A549 (cell line): ENCODE measurements at regions not wholly inside any gene's neighbourhood (a gene's known extent, or its start where the extent isn't known, plus 50 kb on each side); places are given as distances from the start of the nearest gene placed in this dataset.

Source experiments
- BHLHE40 ChIP-seq: IDR thresholded peaks from 2 replicates; pipeline ENCODE4 v1.6.1; 2012; ENCODE audit warnings: low read depth, low read length, inconsistent platforms
- CEBPB ChIP-seq, 2 experiments: fragments of >200 bp in 1 of 2; sonication (Bioruptor Twin) in 1 of 2; formaldehyde crosslinking in 1 of 2; IDR thresholded peaks; 2 replicates each; pipeline ENCODE4 v1.6.1; 2012 to 2016
- CTCF ChIP-seq: fragments of >200 bp; sonication (Bioruptor Twin); formaldehyde crosslinking; IDR thresholded peaks from 3 replicates; pipeline ENCODE4 v1.5.1; 2016
- EP300 ChIP-seq, 2 experiments: fragments of >200 bp; sonication (Bioruptor Twin); formaldehyde crosslinking; IDR thresholded peaks; 2 replicates in 1 of 2; 3 replicates in 1 of 2; pipeline ENCODE4 v1.6.1; 2016 to 2017
- HDAC2 ChIP-seq: fragments of 200-600 bp; sonication (generic); IDR thresholded peaks from 2 replicates; pipeline ENCODE4 v1.6.1; 2016
- MAZ ChIP-seq: fragments of 150-350 bp; IDR thresholded peaks from 2 replicates; pipeline ENCODE4 v1.6.1; 2014; ENCODE audit warnings: antibody characterized with exemption, low read depth, low read length, borderline replicate concordance
- POLR2A ChIP-seq: IDR thresholded peaks from 2 replicates; pipeline ENCODE4 v1.6.1; 2012; ENCODE audit warnings: mild to moderate bottlenecking, low read length
- RCOR1 ChIP-seq: fragments of 150-350 bp; IDR thresholded peaks from 2 replicates; pipeline ENCODE4 v1.6.1; 2014; ENCODE audit warnings: antibody characterized with exemption, low read length, low read depth
- TP53 ChIP-seq: fragments of 250-450 bp; sonication (Bioruptor Pico); IDR thresholded peaks from 2 replicates; pipeline ENCODE4 v1.5.0; 2021; ENCODE audit warnings: mild to moderate bottlenecking, moderate library complexity

- TF ChIP-seq BHLHE40 (no peak), CTCF (no peak), RCOR1 (no peak), EP300 (IDR thresholded peaks at IDR 0.05) (no peak), CEBPB (IDR thresholded peaks at IDR 0.05) (no peak), MAZ (no peak), POLR2A (no peak), HDAC2 (no peak), TP53 (no peak)
Observed at GRCh38 chr11:11169715-11170351, 183.2 kb downstream of the CSNK2A3 start.
